Right lobe of liver (tissue), 4 donors: ENCODE measurements at regions not wholly inside any gene's neighbourhood (a gene's known extent, or its start where the extent isn't known, plus 50 kb on each side); places are given as distances from the start of the nearest gene placed in this dataset.

Experiments used
- CTCF ChIP-seq, 4 donors: fragments of 200-600 bp in 3 of 4; fragments of 450-650 bp in 1 of 4; IDR thresholded peaks; one replicate each; pipeline versions ENCODE4 v1.5.1 to v1.8.0; 2016 to 2022; ENCODE audit warnings: antibody characterized with exemption in 4 of 4, mild to moderate bottlenecking in 2 of 4
- POLR2A ChIP-seq: fragments of 450-650 bp; IDR thresholded peaks from one replicate; pipeline ENCODE4 v1.6.1; 2017; ENCODE audit warnings: antibody characterized with exemption, mild to moderate bottlenecking
- donor health status: DM: no; HTN: no; CAD: no.
- donor health status: DM: no; HTN: no; CAD: no.
- donor health status: DM: no; HTN: yes; CAD: no.

DNA sequence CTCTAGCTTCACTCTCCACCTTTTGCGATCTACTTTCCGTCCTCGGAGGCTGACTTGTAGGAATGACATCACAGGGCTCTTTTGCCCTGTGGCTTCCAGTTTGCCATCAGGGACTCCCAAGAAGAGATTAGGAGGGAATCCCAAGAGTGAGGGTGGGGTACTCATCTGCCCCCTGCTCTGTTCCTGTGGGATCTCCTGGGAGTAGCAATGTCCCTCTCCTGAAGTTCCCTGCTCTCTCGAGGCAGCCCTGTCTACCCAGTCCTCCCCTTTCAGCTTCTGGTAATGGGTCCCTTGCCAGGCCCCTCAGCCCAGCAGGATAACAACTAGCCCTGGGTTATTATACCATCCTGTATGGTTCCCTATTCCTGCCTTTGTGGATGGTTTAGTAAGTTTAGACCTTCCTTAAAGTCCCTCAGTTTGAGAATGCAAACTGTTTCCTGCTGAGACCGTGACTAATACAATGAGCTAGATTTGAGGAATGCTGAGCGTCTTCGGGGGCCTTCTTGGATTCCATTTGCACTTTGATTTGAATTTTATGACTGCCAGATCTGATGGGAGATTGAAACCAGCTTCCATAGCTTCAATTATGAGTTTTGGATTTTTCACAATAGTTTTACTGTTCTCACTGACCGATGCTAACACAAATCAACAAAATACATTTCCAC is 73.7 kb upstream of the IPO5 start:
- no peak for TF ChIP-seq CTCF (IDR thresholded peaks at IDR 0.05)
- TF ChIP-seq POLR2A, result no peak
